ENCODE measurements at regions not wholly inside any gene's neighbourhood (a gene's known extent, or its start where the extent isn't known, plus 50 kb on each side); places are given as distances from the start of the nearest gene placed in this dataset.

- Histone ChIP-seq H3K4me1 (ENCODE audit: low read depth, poor library complexity, severe bottlenecking) (no peaks in the 10 kb centered on the region), H3K4me3 (IDR thresholded peaks at IDR 0.05; ENCODE audit: insufficient read depth, low read depth, low read length) (no peak overlapping the region), H4K20me1 (ENCODE audit: insufficient read depth) (no peaks in the 10 kb centered on the region), H3K4me2 (no peak overlapping the region), H3K9ac (no peak overlapping the region), H3K79me2 (ENCODE audit: insufficient read depth, low read depth) (no peaks in the 10 kb centered on the region), H2AFZ (ENCODE audit: low read depth) (no peak overlapping the region), H3K27me3 (ENCODE audit: insufficient read depth, low read depth) (no peaks in the 10 kb centered on the region), H3K36me3 (ENCODE audit: insufficient read depth) (no peaks in the 10 kb centered on the region), H3K27ac (no peak overlapping the region)
- TF ChIP-seq CTCF (conservative IDR thresholded peaks at IDR 0.05; ENCODE audit: low read depth, low read length): no peak
Measured at GRCh38 chr3:117939425-117940027, 1095.1 kb downstream of the IGSF11 start.

- no peak for TF ChIP-seq CTCF (conservative IDR thresholded peaks at IDR 0.05; ENCODE audit: low read depth, low read length)
- Histone ChIP-seq H3K9ac (no peak overlapping the region), H3K4me1 (ENCODE audit: low read depth, poor library complexity, severe bottlenecking) (no peaks in the 10 kb centered on the region), H4K20me1 (ENCODE audit: insufficient read depth) (no peaks in the 10 kb centered on the region), H3K4me3 (IDR thresholded peaks at IDR 0.05; ENCODE audit: insufficient read depth, low read depth, low read length) (no peak overlapping the region), H3K27ac (no peak overlapping the region), H2AFZ (ENCODE audit: low read depth) (no peak overlapping the region), H3K4me2 (no peak overlapping the region), H3K27me3 (ENCODE audit: insufficient read depth, low read depth) (no peaks in the 10 kb centered on the region), H3K36me3 (ENCODE audit: insufficient read depth) (no peaks in the 10 kb centered on the region), H3K79me2 (ENCODE audit: insufficient read depth, low read depth) (no peaks in the 10 kb centered on the region)
Measured at GRCh38 chr3:117941015-117941414, 1093.6 kb downstream of the IGSF11 start.

- Histone ChIP-seq H4K20me1 (ENCODE audit: insufficient read depth) (no peaks in the 10 kb centered on the region), H3K4me1 (ENCODE audit: low read depth, poor library complexity, severe bottlenecking) (no peaks in the 10 kb centered on the region), H2AFZ (ENCODE audit: low read depth) (no peak overlapping the region), H3K79me2 (ENCODE audit: insufficient read depth, low read depth) (no peaks in the 10 kb centered on the region), H3K27me3 (ENCODE audit: insufficient read depth, low read depth) (no peaks in the 10 kb centered on the region), H3K27ac (no peak overlapping the region), H3K9ac (no peak overlapping the region), H3K36me3 (ENCODE audit: insufficient read depth) (no peaks in the 10 kb centered on the region), H3K4me2 (no peak overlapping the region), H3K4me3 (IDR thresholded peaks at IDR 0.05; ENCODE audit: insufficient read depth, low read depth, low read length) (no peak overlapping the region)
- no peak for TF ChIP-seq CTCF (conservative IDR thresholded peaks at IDR 0.05; ENCODE audit: low read depth, low read length)
Measured at GRCh38 chr3:117941756-117942155, 1092.9 kb downstream of the IGSF11 start.

- H3K4me2 ChIP-seq: no peak overlapping the region
- no peaks in the 10 kb centered on the region for H3K27me3 ChIP-seq (ENCODE audit: insufficient read depth, low read depth)
- H2AFZ ChIP-seq (ENCODE audit: low read depth): no peak overlapping the region
- H3K79me2 ChIP-seq (ENCODE audit: insufficient read depth, low read depth): no peaks in the 10 kb centered on the region
- no peak overlapping the region for H3K9ac ChIP-seq
- H4K20me1 ChIP-seq (ENCODE audit: insufficient read depth): no peaks in the 10 kb centered on the region
- H3K36me3 ChIP-seq (ENCODE audit: insufficient read depth): no peaks in the 10 kb centered on the region
- no peak overlapping the region for H3K27ac ChIP-seq
- H3K4me3 ChIP-seq (IDR thresholded peaks at IDR 0.05; ENCODE audit: insufficient read depth, low read depth, low read length): no peak overlapping the region
- no peaks in the 10 kb centered on the region for H3K4me1 ChIP-seq (ENCODE audit: low read depth, poor library complexity, severe bottlenecking)
- TF ChIP-seq CTCF (conservative IDR thresholded peaks at IDR 0.05; ENCODE audit: low read depth, low read length): no peak
Measured at GRCh38 chr3:117954131-117954530, 1080.5 kb downstream of the IGSF11 start.

Measured in KMS-11 (cell line).